Astrocyte of the cerebellum (primary cell): ENCODE measurements at regions not wholly inside any gene's neighbourhood (a gene's known extent, or its start where the extent isn't known, plus 50 kb on each side); places are given as distances from the start of the nearest gene placed in this dataset.

Source experiments
- DNase-seq: peaks from one replicate; pipeline ENCODE4 v3.0.0-alpha.2; 2011; ENCODE audit warnings: low read depth
- H3K4me3 ChIP-seq: 2 replicates; pipeline ENCODE4 v1.5.1; 2011; ENCODE audit warnings: mild to moderate bottlenecking, low read depth, low read length, moderate library complexity
- CTCF ChIP-seq: IDR thresholded peaks from 2 replicates; pipeline ENCODE4 v1.5.1; 2012; ENCODE audit warnings: low read length, low read depth, moderate library complexity, mild to moderate bottlenecking; ENCODE audit errors: missing control alignments
- in situ Hi-C: cut with HindIII; loops from 2 replicates; pipeline ENCODE4 v1.10.0; 2017; ENCODE audit warnings: low sequenced_read_pairs

GRCh38 chr13:22082437-22083100 lies 411.7 kb downstream of the FGF9 start:
- no peak for DNase-seq
- TF ChIP-seq CTCF = no peak
- in situ Hi-C loops = no loop called here
- no peak overlapping the region for H3K4me3 ChIP-seq

- no peak overlapping the region for H3K4me3 ChIP-seq
- DNase-seq = no peak
- no peak for TF ChIP-seq CTCF
- in situ Hi-C loops = no loop called here
These were observed 414.1 kb downstream of the FGF9 start for GRCh38 chr13:22085001-22085400.

- no peak for DNase-seq
- no peak for TF ChIP-seq CTCF
- no peak overlapping the region for H3K4me3 ChIP-seq
- in situ Hi-C loops = no loop called here
These were observed 415.9 kb downstream of the FGF9 start for GRCh38 chr13:22086597-22087330.

- in situ Hi-C loops = no loop called here
- no peak for DNase-seq
- no peak for TF ChIP-seq CTCF
- no peak overlapping the region for H3K4me3 ChIP-seq
These were observed 419.2 kb downstream of the FGF9 start for GRCh38 chr13:22090106-22090505.

GRCh38 chr13:22091222-22091970 lies 420.5 kb downstream of the FGF9 start:
- H3K4me3 ChIP-seq = no peak overlapping the region
- no peak for DNase-seq
- no peak for TF ChIP-seq CTCF
- in situ Hi-C loops = no loop called here

GRCh38 chr13:22091971-22092300 lies 421.1 kb downstream of the FGF9 start:
- in situ Hi-C loops = no loop called here
- TF ChIP-seq CTCF = no peak

More at GRCh38 chr13:22091971-22092300, 421.1 kb downstream of the FGF9 start:
- no peak for DNase-seq
- no peak overlapping the region for H3K4me3 ChIP-seq
